AG08395 (cell line): ENCODE measurements at regions not wholly inside any gene's neighbourhood (a gene's known extent, or its start where the extent isn't known, plus 50 kb on each side); places are given as distances from the start of the nearest gene placed in this dataset.

Source experiments
- DNase-seq: peaks from one replicate; pipeline ENCODE4 v3.0.0; 2012; ENCODE audit warnings: mixed read lengths, low spot score

DNA sequence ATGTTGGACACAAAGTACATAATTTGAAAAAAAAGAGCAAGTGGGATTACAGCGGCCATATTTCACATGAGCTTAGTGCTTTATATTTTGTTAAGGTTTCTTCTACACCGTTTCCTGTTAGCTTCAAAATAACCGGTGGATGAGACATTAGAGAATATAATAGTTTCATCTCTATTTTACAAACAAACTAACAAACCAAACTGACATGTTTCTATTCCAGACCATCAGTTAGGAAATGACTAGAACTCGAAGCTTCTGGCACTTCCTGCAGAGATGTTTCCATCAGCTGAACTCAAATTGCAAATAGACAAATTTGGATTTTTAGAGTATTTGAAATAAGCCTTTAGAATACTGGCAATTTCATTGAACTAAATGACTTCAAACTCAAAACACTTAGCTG, 86.5 kb downstream of the MTRR start:
- DNase-seq = no peak

DNA sequence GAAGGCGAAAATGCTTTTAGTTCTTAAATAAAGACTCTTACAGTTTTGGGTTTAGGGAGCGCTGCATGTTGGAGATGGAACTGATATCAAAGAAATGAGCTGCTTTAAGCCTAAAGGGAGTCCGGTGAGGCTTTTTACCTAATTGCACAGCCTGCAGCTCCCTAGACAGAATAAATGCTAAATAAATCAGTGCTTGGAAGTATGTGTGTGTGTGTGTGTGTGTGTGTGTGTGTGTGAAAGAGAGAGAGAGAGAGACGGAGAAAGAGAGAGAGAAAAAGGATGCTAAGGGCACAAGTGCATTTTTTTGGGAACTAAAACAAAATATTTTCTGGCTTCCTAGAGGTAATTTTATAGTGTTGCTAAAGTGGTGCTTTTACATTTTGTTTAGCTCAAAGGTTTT, 88.4 kb downstream of the MTRR start:
- no peak for DNase-seq

DNA sequence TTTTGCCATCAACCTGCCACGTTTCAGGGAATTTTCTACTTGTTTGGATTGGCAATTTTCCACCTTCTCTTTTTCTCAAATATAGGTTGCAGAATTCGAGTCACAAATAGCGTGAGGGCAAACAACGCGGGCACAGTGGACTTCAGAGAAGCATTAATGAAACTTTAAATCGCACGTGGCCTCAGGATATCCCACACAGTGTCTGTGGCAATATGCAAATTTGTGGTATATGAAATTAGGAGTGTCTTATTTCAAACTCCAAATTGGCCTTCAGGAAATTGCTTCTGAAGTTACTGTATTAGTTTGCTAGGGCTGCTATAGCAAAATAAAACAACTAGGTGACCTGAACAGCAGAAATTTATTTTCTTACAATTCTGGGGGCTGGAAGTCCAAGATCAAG, 91.2 kb downstream of the MTRR start:
- DNase-seq = no peak

DNA sequence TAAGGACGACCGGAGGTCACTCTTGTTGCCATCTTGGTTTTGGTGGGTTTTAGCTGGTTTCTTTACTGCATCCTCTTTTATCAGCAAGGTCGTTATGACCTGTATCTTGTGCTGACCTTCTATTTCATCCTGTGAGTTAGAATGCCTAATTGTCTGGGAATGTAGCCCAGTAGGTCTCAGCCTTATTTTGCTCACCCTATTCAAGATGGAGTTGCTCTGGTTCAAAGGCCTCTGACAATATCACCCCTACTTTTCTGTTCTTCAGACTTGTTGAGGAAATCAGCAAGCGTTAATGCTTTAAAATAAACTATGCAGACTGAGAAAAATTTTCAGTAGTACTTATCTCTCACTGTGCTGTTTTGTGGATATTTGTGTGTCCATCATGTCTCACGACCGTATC, 92.6 kb downstream of the MTRR start:
- no peak for DNase-seq

DNA sequence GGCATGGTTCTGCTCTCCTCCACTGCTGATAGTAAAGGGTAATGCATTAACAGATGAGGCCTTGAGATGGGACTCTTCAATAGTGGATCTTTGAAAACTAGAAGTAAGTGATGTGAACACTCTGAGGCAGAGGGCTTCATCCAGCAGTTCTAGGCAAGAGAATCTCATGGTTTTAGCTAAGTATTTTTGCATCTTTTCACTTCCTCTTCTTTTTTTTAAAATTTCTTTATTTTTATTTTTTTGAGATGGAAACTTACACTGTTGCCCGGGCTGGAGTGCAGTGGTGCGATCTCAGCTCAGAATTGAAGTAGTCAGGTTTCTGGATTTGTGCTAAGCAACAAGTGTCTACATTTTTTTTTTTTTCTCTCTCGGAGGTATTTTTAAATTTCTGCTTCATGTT, 101.9 kb downstream of the MTRR start:
- no peak for DNase-seq

DNA sequence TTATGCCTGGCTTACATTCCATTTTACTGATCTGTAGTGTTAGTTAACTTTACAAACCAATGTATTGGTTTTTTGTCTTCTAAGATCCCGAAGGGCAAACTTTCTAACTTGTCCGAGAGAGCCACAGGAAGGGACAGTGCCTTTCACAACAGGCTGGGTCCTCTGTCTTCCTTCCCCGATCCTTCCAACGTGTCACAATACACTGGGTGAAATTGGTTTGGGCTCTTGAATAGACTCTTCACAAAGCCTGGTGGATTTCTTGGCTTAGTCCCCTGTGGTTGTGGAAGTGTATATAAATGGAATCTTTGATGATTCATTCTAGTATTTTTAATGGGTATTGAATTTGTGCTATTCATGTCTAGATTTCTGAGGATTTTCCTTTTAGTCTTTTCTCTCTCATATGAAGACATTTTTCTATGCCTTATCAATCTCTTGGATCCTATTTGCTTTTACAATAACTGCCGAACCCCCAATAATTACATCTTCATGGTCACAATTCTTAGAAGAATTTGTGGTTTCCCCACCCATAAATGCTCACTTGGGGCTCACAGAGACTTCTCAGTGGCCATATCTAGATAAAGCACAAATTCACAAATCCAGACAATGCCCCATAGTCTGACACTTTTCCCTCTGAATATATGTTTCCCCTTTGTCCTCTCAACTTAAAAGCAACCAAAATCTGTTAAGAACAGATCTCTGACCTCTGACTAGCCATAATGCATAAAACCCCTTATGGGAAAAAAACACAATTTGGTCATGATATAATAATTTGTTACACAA, 107.7 kb downstream of the MTRR start:
- no peak for DNase-seq

DNA sequence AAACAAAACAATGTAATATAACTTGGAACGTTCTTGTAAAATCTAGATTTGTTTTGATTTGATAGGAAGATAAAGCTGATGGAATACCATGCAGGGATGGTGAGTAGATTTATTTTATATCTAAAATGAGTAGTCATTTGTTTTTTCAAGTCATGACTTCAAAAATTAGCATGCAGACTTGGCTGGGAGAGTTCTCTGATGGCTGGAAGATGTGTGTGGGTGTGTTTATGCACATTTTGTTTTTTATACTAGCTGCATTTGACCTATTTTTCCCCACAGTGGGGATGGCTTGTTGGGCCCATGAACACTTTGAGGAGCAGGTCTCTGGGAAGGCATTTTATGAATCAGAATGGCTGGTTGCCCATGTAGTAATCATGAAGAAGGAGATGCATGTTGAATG, 109.2 kb downstream of the MTRR start:
- DNase-seq = no peak

DNA sequence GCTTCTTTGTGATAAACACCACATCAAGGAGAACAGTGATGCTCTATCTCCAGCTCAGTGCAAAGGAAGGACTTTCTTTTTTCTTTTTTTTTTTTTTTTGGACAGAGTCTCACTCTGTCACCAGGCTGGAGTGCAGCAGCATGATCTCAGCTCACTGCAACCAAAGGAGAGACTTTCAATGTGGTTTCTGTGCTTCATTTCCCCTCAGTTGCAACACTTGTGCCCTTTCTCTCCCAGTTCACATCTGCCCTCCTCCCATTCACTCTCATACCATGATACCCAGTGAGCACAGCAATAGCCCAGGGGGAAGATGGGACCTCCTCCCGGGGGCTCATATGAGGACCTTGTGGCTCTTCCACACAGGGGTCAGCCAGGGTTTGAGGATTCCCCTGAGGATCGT, 110.0 kb downstream of the MTRR start:
- no peak for DNase-seq

DNA sequence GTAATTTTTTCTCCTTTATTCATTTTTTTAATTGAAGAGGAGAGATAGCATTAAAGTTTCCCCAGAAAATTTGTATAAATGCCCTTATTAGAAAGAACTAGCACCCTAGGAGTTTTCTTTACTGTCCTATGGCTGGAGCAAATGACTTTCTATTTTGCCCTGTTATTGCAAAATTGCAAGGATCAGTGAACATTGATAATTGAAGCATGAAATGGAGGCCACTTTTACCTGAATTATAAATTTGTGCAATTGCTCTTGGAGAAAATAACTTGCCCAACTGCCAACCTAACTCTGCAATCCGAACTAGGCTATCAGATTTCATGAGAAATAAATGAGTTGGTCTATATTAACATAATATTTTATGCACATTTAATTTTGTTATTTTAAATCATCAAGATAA, 111.9 kb downstream of the MTRR start:
- no peak for DNase-seq

DNA sequence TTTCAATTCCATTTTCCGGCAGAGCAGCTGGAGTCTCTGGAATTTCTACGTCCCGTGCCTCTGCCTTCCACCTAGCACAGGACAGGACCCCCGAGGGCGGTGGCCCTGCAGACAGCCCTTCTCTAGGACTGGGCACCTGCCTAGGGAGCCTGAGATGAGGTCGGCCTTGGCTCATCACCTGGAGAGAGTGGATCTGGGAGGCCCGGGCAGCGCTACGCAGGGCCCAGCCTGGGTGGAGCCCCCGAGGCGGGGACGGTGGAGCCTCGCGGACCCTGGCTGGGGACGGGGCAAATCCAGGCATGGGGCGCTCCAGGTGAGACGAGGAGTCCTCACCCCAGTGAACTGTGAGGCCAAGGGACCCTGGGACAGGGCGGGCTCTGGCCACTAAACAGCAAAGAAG, 114.5 kb downstream of the MTRR start:
- no peak for DNase-seq

DNA sequence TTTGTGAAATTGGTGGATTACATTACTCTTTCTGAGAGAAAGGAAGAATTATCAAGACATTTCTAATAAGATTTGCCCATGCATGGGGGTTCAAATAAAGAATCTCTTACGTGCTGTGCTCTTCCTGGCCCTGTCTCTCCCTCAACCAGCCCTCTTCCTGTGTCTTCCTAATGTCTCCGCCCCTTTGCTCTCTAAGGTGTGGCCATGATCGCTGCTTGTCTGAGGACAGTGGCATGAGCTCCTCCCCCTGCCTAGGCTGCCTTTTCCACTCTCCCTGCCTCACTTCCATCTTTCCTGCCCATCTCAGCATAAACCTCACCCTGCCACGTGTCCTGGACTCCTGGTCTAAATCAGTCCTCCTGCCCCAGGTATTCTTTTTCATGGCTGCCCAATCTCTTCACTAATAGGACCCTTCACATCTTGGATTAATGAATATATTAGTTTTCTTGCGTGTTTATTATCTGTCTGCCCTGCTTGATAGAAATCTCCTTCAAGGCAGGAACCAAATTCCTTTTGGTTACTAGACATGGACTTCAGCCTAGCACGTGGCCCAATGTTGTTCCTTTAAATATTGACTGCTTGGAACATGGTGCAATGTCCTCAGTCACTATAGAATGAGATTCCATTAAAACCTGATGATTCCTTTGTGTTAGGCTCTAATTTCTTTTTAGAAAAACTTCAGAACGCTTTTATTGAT, 122.3 kb downstream of the MTRR start:
- no peak for DNase-seq

DNA sequence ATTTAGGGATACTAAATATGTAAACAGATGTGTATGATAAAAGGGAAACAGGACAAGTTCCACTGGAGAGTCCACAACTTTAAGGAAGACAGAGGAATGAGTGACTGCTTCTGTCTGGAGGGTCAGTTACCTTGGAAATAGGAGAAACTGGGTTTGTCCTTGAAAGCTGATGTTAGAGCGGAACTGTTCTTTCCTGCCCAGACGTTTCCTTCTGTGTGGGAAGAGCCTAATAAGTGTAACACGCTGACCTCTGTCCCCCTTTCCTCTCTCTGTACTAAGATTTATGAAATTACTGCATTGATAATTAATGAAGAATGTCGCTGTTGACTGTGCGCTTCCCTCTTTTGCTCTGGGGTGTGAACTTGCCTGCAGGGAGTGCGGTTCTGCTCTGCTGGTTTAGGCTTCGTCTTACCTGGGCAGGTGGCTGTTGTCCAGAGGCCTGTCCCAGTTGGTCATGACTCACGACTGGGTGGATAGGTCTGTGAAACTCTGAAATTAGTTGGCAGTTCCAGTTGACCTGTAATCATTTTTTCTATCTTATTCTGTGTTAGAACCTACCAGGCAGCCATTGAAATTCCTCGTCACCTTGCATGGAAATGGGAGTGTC, 126.8 kb downstream of the MTRR start:
- DNase-seq = no peak

DNA sequence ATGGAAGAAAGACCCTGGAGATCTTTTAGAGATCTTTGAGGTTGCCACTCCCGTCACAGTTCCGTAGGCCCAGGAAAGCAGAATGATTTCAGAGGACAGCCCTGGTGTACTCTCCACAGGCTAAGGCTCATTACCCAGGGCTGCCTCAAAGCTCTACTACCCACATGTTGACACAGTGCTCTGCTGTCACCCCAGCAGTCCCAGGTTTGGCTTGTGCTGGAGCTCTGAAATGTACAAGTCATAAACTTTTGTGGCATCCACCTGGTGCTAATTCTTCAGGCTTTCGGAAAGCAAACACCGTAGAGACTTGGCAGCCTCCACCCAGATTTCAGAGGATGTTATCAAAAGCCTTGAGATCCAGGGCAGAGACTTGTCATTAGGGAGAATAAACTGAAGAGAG, 136.5 kb downstream of the MTRR start:
- no peak for DNase-seq

DNA sequence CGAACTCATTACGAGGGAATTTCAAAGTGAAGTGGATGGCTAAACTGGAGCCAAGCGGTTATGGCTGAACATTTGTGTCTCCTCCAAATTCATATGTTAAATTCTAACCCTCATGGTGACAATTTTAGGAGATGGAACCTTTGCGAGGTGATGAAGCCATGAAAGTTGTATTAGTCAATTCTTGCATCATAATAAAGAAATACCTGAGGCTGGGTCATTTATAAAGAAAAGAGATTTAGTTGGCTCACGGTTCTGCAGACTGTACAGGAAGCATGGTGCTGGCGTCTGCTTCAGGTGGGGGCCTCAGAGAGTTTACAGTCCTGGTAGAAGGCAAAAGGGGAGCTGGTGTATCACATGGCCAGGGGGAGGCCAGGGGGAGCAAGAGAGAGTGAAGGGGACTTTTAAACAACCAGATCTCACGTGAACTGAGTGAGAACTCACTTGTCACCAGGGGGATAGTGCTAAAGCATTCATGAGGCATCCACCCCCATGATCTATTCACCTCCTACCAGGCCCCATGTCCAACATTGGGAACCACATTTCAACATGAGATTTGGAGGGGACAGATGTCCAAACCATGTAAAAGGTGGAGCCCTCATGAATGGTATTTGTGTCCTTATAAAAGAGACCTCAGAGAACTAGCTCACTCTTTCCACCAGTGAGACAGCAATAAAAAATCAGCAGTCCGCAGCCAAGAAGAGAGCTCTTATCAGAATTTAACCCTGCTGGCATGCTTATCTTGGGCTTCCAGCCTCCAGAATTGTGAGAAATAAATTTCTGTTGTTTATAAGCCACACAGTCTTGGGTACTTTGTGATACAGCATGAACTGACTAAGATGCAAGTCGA, 143.4 kb downstream of the MTRR start:
- no peak for DNase-seq

DNA sequence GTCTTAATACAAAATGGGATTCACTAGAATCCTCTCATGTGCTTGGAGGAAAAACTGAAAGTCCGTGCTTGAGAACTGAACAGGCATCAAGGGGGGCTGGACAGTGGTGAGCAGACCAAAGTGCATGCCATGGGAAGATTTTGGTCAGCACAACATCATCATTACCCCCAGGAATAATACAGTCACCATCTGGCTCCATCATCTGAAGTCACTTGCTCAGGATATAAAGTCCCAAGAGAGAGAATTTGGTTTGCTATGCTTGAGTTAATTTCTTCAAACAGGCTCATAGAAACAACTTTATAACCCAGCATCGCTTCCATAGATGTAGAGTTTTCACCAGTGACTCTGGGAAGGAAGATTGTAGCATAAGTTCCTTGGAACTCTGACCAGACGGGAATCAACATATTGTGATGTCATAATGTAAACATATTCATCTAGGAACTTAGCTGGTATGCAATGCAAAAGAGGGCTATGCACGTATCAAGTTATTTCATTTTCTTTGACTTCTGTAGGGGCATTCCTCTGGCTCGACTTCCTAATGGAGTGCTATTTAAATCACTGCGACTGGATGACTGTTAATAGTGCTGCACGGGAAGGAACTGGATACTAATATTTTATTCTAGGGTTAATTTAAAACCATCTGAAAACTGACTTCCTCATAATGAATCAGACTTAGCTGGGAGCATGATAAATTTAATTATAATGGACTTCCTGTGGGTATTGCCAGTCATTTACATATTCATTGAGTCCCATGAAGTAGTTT, 145.2 kb downstream of the MTRR start:
- DNase-seq = no peak

DNA sequence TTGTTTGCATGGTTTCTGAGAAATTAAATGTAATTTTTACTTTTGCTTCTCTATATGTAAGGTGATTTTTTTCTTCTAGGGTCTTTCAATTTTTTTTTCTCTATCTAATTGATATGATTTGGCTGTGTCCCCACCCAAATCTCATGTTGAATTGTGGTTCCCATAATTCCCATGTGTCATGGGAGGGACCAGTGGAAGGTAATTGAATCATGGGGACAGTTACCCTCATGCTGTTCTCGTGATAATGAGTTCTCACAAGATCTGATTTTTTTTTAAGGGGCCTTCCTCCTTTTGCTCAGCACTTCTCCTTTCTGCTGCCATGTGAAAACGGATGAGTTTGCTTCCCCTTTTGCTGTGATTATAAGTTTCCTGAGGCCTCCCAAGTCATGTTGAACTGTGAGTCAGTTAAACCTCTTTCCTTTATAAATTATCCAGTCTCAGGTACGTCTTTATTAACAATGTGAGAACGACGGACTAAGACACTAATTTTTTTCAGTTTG, 150.8 kb downstream of the MTRR start:
- no peak for DNase-seq

DNA sequence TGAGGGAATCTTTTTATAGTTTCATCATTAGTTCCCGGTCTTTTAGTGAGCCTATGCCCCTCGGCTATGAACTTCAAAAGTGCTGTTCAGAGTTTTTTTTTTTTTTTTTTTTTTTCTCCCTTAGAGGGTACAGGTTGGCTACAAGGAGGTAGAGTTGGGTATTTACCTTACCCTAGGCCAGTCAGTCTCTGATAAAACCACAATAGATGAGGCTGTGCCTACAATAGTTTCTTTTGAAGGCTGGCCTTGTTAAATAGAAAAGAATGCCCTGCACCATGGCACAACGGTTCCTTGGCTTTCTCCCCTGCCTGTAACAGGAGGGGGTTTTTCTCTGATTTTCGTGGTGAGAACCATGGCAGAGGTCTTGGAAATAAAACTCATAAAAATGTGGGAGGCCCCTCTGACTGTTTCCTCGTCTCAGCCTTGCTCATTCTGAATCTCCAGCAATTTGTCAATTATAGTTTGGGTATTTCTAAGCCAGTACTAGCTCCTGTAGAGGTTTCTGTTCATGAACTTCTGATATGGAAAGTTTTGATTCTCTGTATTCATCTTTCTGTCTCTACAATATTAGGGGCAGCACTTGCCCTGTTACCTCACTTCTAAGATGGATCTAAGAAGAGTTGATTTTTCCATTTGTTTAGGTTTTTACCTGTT, 152.0 kb downstream of the MTRR start:
- DNase-seq = no peak

DNA sequence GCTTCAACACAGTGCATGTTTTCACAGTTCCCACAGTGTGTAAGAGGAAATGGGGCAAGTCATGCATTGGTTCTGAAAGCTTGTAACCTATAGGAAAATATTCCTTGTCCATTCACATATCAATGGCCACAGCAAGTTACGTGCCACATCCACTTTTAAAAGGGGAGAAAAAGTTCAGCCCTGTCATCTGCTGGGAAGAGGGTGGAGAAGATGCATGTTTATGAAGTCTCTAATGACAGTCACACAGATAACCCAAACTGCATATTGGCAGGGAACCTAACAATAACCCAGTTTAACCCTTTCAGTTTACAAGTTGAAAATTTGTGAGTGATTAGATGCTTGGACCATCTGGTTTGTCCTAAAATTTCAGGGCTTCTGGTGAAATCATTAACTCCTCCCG, 159.3 kb downstream of the MTRR start:
- no peak for DNase-seq

DNA sequence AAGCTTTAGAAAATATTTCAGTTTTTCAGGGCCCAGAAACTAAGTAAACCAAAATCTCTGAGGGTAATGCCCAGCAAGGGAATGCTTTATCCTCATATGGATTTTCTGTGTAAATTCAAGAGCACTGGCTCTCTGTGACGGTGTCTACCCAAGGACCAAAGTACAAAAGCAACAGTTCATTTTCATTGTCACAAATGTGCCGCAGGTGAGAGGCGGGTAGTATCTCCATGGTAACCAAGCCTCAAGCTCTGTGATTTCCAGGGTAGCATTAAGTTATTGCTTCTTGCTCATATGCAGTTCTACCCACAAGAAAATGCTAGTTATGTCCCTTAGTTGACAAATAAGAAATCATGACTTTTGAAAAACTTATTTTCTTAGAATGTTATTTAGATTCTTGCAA, 164.3 kb downstream of the MTRR start:
- no peak for DNase-seq

DNA sequence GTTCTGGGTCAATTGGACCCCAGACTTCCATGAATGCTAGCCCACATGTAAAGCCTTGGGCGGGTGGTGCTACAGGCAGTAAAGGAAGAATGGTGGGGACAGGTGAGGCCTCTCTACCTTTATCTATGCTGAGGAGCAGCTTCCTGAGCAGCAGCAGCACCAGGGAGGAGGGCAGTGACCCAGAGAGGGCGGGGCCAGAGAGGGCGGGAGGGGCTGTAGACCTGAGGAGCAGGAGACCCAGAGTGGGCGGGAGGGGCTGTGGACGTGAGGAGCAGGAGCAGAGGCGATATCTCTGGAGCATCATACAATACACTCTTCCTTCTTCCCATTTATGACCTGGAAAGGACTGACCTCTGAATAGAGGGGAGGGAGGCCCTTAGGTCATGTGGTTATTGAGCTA, 165.9 kb downstream of the MTRR start:
- no peak for DNase-seq

DNA sequence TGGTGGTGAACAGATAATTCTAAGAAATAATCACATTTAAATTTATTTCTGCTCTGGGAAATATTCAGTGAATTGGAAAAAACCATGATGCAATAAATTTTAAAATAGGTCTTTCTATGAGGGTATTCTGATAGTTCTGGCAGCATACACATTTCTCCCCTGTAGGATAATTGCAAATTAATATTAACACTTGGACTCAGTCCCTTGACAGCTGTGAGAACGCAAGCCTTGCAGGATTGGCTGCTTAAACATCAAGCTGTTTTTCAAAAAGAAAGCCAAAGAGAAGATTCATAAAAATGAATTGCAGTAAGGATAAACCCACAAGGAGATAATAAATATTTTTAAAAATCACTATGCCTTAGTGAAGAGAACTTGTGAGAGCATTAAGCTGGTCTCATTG, 180.0 kb downstream of the MTRR start:
- no peak for DNase-seq
